ENCODE measurements at regions not wholly inside any gene's neighbourhood (a gene's known extent, or its start where the extent isn't known, plus 50 kb on each side); places are given as distances from the start of the nearest gene placed in this dataset.

DNA sequence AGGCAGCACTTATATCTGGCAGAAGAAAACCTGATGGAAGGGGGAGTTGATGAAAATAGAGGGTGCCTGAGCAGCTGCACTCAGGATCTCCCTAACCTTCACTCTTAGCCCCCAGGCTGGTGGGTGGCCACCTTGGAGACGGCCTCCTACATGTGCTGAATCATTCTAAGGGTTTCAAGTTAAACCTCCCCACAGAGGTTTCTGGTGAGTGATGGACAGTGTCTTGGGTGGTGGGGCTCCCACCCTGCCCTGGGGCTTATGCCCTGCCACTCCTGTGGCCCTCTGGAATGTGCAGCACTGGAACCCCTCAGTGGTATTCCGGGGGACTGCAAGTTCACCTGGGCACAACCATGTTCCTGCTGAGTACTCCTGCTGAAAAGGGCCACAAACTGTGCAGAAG is 357.2 kb downstream of the CD83 start:
- TF ChIP-seq POLR2A (IDR thresholded peaks at IDR 0.05) (no peak), CTCF (IDR thresholded peaks at IDR 0.05) (no peak)
- Histone ChIP-seq H3K27ac (no peak overlapping the region), H3K4me1 (peaks cover 7% of the 10 kb centered on the region), H3K4me3 (no peak overlapping the region), H3K9me3 (no peaks in the 10 kb centered on the region), H3K27me3 (no peaks in the 10 kb centered on the region), H3K36me3 (ENCODE audit: low read depth, missing control alignments) (no peaks in the 10 kb centered on the region)
- intact Hi-C loops (cut with DNase I; ENCODE audit: low total_unique reads) = no loop called here
- no peak for DNase-seq
- WGBS, 2 donors = 80 to 100% methylated on average over 2 of the region's 2 CpGs

DNA sequence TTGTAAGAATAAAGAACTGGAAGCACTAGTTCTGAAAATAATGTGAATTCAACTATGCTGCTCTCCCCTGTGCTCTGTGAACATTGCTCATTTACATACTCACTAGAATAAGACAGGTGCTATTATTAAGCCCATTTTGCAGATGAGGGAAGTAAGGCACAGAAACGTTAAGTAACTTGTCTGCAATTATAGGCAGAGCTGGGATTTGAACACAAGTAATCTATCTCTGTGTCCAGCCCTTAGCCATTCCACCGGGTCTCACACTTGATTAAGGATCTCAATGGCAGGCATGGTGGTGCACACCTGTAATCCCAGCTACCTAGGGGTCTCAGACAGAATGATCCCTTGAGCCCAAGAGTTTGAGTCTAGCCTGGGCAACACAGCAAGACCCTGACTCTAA is 357.7 kb downstream of the CD83 start:
- no peak overlapping the region for H3K4me3 ChIP-seq
- DNase-seq = no peak
- no peak overlapping the region for H3K27ac ChIP-seq
- H3K36me3 ChIP-seq (ENCODE audit: low read depth, missing control alignments) = no peaks in the 10 kb centered on the region
- no peaks in the 10 kb centered on the region for H3K9me3 ChIP-seq
- H3K27me3 ChIP-seq = no peaks in the 10 kb centered on the region
- intact Hi-C loops (cut with DNase I; ENCODE audit: low total_unique reads) = no loop called here
- TF ChIP-seq POLR2A (IDR thresholded peaks at IDR 0.05) = no peak
- no peak for TF ChIP-seq CTCF (IDR thresholded peaks at IDR 0.05)
- WGBS, 2 donors = 84 to 93% methylated on average over 2 of the region's 2 CpGs
- peaks cover 7% of the 10 kb centered on the region for H3K4me1 ChIP-seq

DNA sequence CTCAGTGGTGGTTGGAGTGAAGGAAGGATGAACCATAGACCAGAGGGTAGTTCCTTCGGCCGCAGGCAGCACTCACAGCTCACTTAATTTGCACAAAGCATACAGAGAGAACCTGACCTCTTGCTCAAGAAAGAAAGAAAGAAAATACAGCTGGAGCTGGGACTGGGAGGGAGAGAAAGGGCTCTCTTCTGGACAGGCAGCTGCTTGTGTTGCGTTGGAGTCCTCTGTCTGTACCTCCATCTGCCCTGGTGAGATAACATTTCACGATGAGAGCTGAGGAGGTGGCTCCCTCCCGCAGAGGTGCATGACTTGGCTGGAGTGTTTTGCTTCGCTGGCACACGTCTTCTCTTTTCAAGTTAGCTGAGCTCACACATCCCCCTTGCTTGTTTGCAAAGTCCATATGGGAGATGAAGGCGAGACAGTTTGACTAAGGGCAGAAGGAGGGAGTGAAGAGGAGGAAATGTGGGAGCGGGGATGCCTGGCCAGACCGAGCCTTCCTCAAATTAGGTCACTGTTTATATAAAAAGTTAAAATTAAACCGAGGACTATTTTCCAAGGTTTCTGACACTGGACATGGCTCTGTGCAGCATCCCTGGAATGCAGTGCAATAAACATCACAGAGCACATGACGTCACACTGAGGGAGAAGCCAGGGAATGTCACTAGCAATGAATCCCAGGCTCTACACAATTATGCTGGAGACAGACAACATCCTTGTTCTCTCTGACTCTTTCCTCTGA is 359.4 kb downstream of the CD83 start:
- Histone ChIP-seq H3K4me3 (no peak overlapping the region), H3K27me3 (no peaks in the 10 kb centered on the region), H3K27ac (peak overlapping the region in 1 of 2 donors; percentile 67), H3K9me3 (no peaks in the 10 kb centered on the region), H3K36me3 (ENCODE audit: low read depth, missing control alignments) (no peaks in the 10 kb centered on the region), H3K4me1 (peaks cover 7% of the 10 kb centered on the region)
- TF ChIP-seq CTCF (IDR thresholded peaks at IDR 0.05) (no peak), POLR2A (IDR thresholded peaks at IDR 0.05) (no peak)
- DNase-seq = peak; percentile 83
- intact Hi-C loops (cut with DNase I; ENCODE audit: low total_unique reads) = no loop called here
- WGBS, 2 donors = 24 to 26% methylated on average over 12 of the region's 12 CpGs

DNA sequence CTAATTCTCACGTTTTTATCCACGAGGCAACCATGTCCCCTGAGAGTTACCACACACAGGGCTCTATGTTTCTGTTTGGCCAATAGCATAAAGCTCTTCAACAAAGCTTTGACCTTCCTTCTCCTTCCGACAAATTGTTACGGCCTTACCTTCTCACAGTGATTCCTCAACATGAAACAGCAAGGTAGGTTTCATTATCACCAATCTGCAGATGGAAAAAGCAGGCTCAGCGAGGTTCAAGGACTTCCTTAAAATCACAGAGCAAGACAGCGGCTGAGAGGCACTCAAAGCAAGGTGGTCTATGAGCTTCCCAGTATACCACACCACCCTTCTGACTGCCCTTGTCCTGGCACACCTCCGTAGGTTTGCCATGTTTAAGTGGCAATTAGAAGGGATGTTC is 360.0 kb downstream of the CD83 start:
- Histone ChIP-seq H3K4me3 (no peak overlapping the region), H3K36me3 (ENCODE audit: low read depth, missing control alignments) (no peaks in the 10 kb centered on the region), H3K27me3 (no peaks in the 10 kb centered on the region), H3K27ac (peak overlapping the region in 1 of 2 donors; percentile 67), H3K9me3 (no peaks in the 10 kb centered on the region), H3K4me1 (peaks cover 7% of the 10 kb centered on the region)
- no peak for DNase-seq
- intact Hi-C loops (cut with DNase I; ENCODE audit: low total_unique reads) = no loop called here
- TF ChIP-seq POLR2A (IDR thresholded peaks at IDR 0.05) (no peak), CTCF (IDR thresholded peaks at IDR 0.05) (no peak)
- 59 to 61% methylated on average over 7 of the region's 7 CpGs for WGBS, 2 donors
